ENCODE measurements at regions not wholly inside any gene's neighbourhood (a gene's known extent, or its start where the extent isn't known, plus 50 kb on each side); places are given as distances from the start of the nearest gene placed in this dataset.

DNA sequence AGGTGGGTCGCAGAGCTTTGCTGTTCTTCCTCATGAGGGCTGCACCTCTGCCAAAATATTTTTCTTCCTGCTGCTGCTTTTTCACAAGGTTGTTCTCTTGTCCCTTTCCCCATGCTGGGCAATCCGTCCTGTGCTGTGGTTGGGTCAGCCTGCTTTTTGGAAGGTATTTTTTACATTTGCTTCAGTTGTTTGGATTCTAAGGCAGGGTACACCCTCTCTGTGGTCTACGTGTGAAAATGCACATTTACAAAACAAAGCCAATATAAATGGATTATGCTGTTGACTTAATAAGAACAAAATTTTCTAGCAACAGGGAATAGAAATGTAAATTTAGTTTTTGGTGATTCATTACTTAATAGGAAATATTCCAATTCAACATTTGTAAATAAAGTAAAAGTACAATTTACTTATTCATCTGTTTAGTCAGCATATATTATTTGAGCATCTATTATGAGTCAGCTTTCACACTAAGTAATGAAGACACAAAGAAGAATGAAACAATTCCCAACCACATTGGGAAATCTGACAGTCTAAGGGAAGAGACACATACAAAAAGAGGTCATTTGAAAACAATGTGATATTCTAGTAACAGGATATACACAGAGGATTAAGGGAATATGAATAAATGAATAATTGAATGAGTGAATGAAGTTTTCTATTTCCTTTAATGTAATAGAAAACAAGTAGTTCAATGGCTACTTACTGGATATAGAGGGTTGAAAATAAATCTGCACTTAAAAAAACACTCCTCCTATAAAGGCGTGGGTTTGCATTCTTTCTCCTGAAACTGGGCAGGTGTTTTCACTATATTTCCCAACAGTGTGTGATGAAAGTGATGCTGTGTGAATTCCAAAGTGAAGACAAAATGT lies 94.6 kb upstream of the PRICKLE1 start:
- H3K27me3 ChIP-seq (ENCODE audit: insufficient read depth, low read length) = no peaks in the 10 kb centered on the region
- WGBS (ENCODE audit: extremely low coverage, insufficient read length, low lambda C conversion rate) = no CpG with 5 or more reads among the region's 4 CpGs

More for the DNA sequence above, 94.6 kb upstream of the PRICKLE1 start:
- no peak overlapping the region for H3K4me3 Mint-ChIP-seq
- no peak overlapping the region for H2BK12ac ChIP-seq (ENCODE audit: insufficient read length, low read depth, low read length)
- H2BK15ac ChIP-seq (ENCODE audit: low read depth, low read length) = no peak overlapping the region
- no peaks in the 10 kb centered on the region for H3K9me3 ChIP-seq (ENCODE audit: control insufficient read depth, low read depth, low read length)
- no peaks in the 10 kb centered on the region for H3K23me2 ChIP-seq (ENCODE audit: insufficient read length, low read depth, low read length, poor library complexity, severe bottlenecking)
- TF ChIP-seq, protein P1, sequence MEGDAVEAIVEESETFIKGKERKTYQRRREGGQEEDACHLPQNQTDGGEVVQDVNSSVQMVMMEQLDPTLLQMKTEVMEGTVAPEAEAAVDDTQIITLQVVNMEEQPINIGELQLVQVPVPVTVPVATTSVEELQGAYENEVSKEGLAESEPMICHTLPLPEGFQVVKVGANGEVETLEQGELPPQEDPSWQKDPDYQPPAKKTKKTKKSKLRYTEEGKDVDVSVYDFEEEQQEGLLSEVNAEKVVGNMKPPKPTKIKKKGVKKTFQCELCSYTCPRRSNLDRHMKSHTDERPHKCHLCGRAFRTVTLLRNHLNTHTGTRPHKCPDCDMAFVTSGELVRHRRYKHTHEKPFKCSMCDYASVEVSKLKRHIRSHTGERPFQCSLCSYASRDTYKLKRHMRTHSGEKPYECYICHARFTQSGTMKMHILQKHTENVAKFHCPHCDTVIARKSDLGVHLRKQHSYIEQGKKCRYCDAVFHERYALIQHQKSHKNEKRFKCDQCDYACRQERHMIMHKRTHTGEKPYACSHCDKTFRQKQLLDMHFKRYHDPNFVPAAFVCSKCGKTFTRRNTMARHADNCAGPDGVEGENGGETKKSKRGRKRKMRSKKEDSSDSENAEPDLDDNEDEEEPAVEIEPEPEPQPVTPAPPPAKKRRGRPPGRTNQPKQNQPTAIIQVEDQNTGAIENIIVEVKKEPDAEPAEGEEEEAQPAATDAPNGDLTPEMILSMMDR (conservative IDR thresholded peaks at IDR 0.05) = no peak
- no peak overlapping the region for H3K23ac ChIP-seq (ENCODE audit: insufficient read length, low read depth, low read length)
- H2BK20ac ChIP-seq (ENCODE audit: low read depth, low read length, poor library complexity, severe bottlenecking) = no peak overlapping the region
- H3T11ph ChIP-seq (ENCODE audit: low read length) = no peak overlapping the region
- H3K4me2 ChIP-seq (ENCODE audit: insufficient read depth, insufficient read length, low read length) = no peak overlapping the region
- no peak overlapping the region for H2BK120ac ChIP-seq (ENCODE audit: low read depth, low read length, poor library complexity, severe bottlenecking)
- H2BK5ac ChIP-seq (ENCODE audit: insufficient read length, low read length) = no peak overlapping the region
- no peak overlapping the region for H3K56ac ChIP-seq (ENCODE audit: insufficient read length, low read depth, low read length)
- H4K8ac ChIP-seq (replicated peaks; ENCODE audit: insufficient read length, low read depth, low read length) = no peak overlapping the region
- H3K9me3 Mint-ChIP-seq = peaks cover 2% of the 10 kb centered on the region in 2 experiments; a peak in 3 of 5 replicates
- H3K9ac ChIP-seq (ENCODE audit: extremely low read depth, insufficient read length, low read length) = no peak overlapping the region
- peaks cover 1 to 10% (median 2%) of the 10 kb centered on the region in 3 experiments; a peak in 3 of 7 replicates for H3K36me3 Mint-ChIP-seq (ENCODE audit: insufficient read depth in 1 of 3, low read depth in 3 of 3)
- H3K14ac ChIP-seq (ENCODE audit: insufficient read depth, low read length) = no peak overlapping the region
- no peaks in the 10 kb centered on the region for H3K79me2 ChIP-seq (ENCODE audit: insufficient read depth, low read length)
- H2AFZ ChIP-seq (ENCODE audit: low read length) = no peak overlapping the region
- no peaks in the 10 kb centered on the region for H3K79me1 ChIP-seq (ENCODE audit: insufficient read depth, low read depth, low read length, poor library complexity, severe bottlenecking)
- H2AK5ac ChIP-seq (ENCODE audit: insufficient read length, low read length) = no peak overlapping the region
- no peaks in the 10 kb centered on the region for H3K27me3 Mint-ChIP-seq (ENCODE audit: low read depth)
- H3K18ac ChIP-seq (ENCODE audit: insufficient read length, low read depth, low read length) = no peak overlapping the region
- H4K5ac ChIP-seq (ENCODE audit: insufficient read length, low read depth, low read length) = no peak overlapping the region
- H3K4me1 Mint-ChIP-seq = peaks cover 20 to 21% of the 10 kb centered on the region in 2 experiments
- no peak overlapping the region for H3K27ac ChIP-seq (ENCODE audit: insufficient read length, low read depth, low read length)
- no peak overlapping the region for H3K4ac ChIP-seq (ENCODE audit: low read depth, low read length)
- no peak overlapping the region for H4K91ac ChIP-seq (ENCODE audit: insufficient read length, low read depth, low read length)
- H4K20me1 ChIP-seq (ENCODE audit: control insufficient read depth, insufficient read depth, insufficient read length) = no peaks in the 10 kb centered on the region
- peaks cover 10% of the 10 kb centered on the region; the same call in 1 of the 2 replicates for H3K4me1 ChIP-seq (ENCODE audit: insufficient read depth, low read length)
- DNase-seq = no peak
- peak overlapping the region in 1 of 3 experiments; percentile 35; a peak in 2 of 7 replicates for H3K27ac Mint-ChIP-seq
